Right lobe of liver (tissue), 4 donors: ENCODE measurements at regions not wholly inside any gene's neighbourhood (a gene's known extent, or its start where the extent isn't known, plus 50 kb on each side); places are given as distances from the start of the nearest gene placed in this dataset.

Source experiments
- CTCF ChIP-seq, 4 donors: fragments of 200-600 bp in 3 of 4; fragments of 450-650 bp in 1 of 4; IDR thresholded peaks; one replicate each; pipeline versions ENCODE4 v1.5.1 to v1.8.0; 2016 to 2022; ENCODE audit warnings: antibody characterized with exemption in 4 of 4, mild to moderate bottlenecking in 2 of 4
- POLR2A ChIP-seq: fragments of 450-650 bp; IDR thresholded peaks from one replicate; pipeline ENCODE4 v1.6.1; 2017; ENCODE audit warnings: antibody characterized with exemption, mild to moderate bottlenecking
- donor health status: DM: no; HTN: no; CAD: no.
- donor health status: DM: no; HTN: no; CAD: no.
- donor health status: DM: no; HTN: yes; CAD: no.

GRCh38 chr7:81492240-81492639 lies 277.6 kb downstream of the HGF start:
- TF ChIP-seq CTCF (IDR thresholded peaks at IDR 0.05) (no peak), POLR2A (no peak)
